Peyer's patch (tissue), 4 donors: ENCODE measurements at regions not wholly inside any gene's neighbourhood (a gene's known extent, or its start where the extent isn't known, plus 50 kb on each side); places are given as distances from the start of the nearest gene placed in this dataset.

Source experiments
- POLR2A ChIP-seq, 2 donors: fragments of 450-650 bp; IDR thresholded peaks; one replicate each; pipeline ENCODE4 v1.5.1; 2017; ENCODE audit warnings: antibody characterized with exemption in 2 of 2, mild to moderate bottlenecking in 2 of 2, moderate library complexity in 2 of 2
- TF ChIP-seq, protein P1 (sequence below), 6 experiments: fragments of 450-650 bp in 4 of 6; fragments of 200-600 bp in 2 of 6; sonication (generic) in 1 of 6; IDR thresholded peaks; one replicate each; pipeline ENCODE4 v1.5.1; 2017 to 2019; ENCODE audit warnings: antibody characterized with exemption in 6 of 6, mild to moderate bottlenecking in 3 of 6, moderate library complexity in 1 of 6

GRCh38 chr5:155598552-155598951 lies 585.0 kb downstream of the KIF4B start:
- no peak for TF ChIP-seq POLR2A (IDR thresholded peaks at IDR 0.05)
- TF ChIP-seq, protein P1, sequence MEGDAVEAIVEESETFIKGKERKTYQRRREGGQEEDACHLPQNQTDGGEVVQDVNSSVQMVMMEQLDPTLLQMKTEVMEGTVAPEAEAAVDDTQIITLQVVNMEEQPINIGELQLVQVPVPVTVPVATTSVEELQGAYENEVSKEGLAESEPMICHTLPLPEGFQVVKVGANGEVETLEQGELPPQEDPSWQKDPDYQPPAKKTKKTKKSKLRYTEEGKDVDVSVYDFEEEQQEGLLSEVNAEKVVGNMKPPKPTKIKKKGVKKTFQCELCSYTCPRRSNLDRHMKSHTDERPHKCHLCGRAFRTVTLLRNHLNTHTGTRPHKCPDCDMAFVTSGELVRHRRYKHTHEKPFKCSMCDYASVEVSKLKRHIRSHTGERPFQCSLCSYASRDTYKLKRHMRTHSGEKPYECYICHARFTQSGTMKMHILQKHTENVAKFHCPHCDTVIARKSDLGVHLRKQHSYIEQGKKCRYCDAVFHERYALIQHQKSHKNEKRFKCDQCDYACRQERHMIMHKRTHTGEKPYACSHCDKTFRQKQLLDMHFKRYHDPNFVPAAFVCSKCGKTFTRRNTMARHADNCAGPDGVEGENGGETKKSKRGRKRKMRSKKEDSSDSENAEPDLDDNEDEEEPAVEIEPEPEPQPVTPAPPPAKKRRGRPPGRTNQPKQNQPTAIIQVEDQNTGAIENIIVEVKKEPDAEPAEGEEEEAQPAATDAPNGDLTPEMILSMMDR (IDR thresholded peaks at IDR 0.05) = no peak
